OCI-LY7 (cell line): ENCODE measurements at regions not wholly inside any gene's neighbourhood (a gene's known extent, or its start where the extent isn't known, plus 50 kb on each side); places are given as distances from the start of the nearest gene placed in this dataset.

Experiments
- BruUV-seq: library from RNA; stranded (reverse); fragments of 400-500 nt; replicated peaks from 2 replicates; lab custom pipeline; 2021; lab: Mats Ljungman, UMichigan
- CTCF ChIA-PET: fragments of 300-600 bp; sonication (Branson Sonifier 250); formaldehyde crosslinking; loops from one replicate; lab custom pipeline; 2022; ENCODE audit warnings: antibody characterized with exemption; ENCODE audit not compliant: unreplicated experiment; lab: Charles Lee
- POLR2A ChIA-PET: fragments of 300-600 bp; sonication (Branson Sonifier 250); formaldehyde crosslinking; loops from one replicate; lab custom pipeline; 2022; ENCODE audit warnings: antibody characterized with exemption; lab: Charles Lee
- DNase-seq: peaks from one replicate; pipeline ENCODE4 v3.0.0-alpha.2; 2015; ENCODE audit warnings: low spot score
- H2AFZ ChIP-seq: fragments of 200-600 bp; sonication (generic), shearing (Covaris generic); 2 replicates; pipeline ENCODE4 v1.6.1; 2014; ENCODE audit warnings: mild to moderate bottlenecking, antibody characterized with exemption, low read length, moderate library complexity
- H3K27ac ChIP-seq: fragments of 200-600 bp; sonication (generic); 2 replicates; pipeline ENCODE4 v1.5.1; 2014; ENCODE audit warnings: mixed run types, low read depth, mild to moderate bottlenecking, moderate library complexity, low read length, inconsistent platforms; ENCODE audit not compliant: poor library complexity, severe bottlenecking
- H3K36me3 ChIP-seq: fragments of 200-600 bp; sonication (generic); 2 replicates; pipeline ENCODE4 v1.6.1; 2014; ENCODE audit warnings: mild to moderate bottlenecking, antibody characterized with exemption, low read length, moderate library complexity, mixed read lengths; ENCODE audit not compliant: insufficient read depth
- H3K4me1 ChIP-seq: fragments of 200-600 bp; sonication (generic); 2 replicates; pipeline ENCODE4 v1.5.1; 2014; ENCODE audit warnings: mild to moderate bottlenecking, low read length; ENCODE audit not compliant: insufficient read depth, poor library complexity, severe bottlenecking
- H3K4me2 ChIP-seq: fragments of 200-600 bp; sonication (generic); 2 replicates; pipeline ENCODE4 v1.6.1; 2014; ENCODE audit warnings: mild to moderate bottlenecking, low read length
- H3K4me3 ChIP-seq: fragments of 200-600 bp; sonication (generic); 2 replicates; pipeline ENCODE4 v1.5.1; 2014; ENCODE audit warnings: mild to moderate bottlenecking, low read depth, low read length; ENCODE audit not compliant: poor library complexity, severe bottlenecking
- H3K79me2 ChIP-seq: fragments of 200-600 bp; sonication (generic); 2 replicates; pipeline ENCODE4 v1.6.1; 2016; ENCODE audit warnings: low read depth, mild to moderate bottlenecking, low read length, moderate library complexity, mixed read lengths; ENCODE audit not compliant: insufficient read depth
- H3K9me2 ChIP-seq: fragments of 200-600 bp; sonication (generic); 2 replicates; pipeline ENCODE4 v1.6.1; 2016; ENCODE audit warnings: mild to moderate bottlenecking, low read length, mixed read lengths; ENCODE audit not compliant: insufficient read depth
- H3K9me3 ChIP-seq: fragments of 200-600 bp; sonication (generic); 2 replicates; pipeline ENCODE4 v1.6.1; 2014; ENCODE audit warnings: mild to moderate bottlenecking, mixed run types, low read length, mixed read lengths
- H4K20me1 ChIP-seq: fragments of 200-600 bp; sonication (generic); 2 replicates; pipeline ENCODE4 v1.6.1; 2014; ENCODE audit warnings: mild to moderate bottlenecking, antibody characterized with exemption, low read length, moderate library complexity, mixed read lengths; ENCODE audit not compliant: insufficient read depth
- CTCF ChIP-seq: fragments of 200-600 bp; sonication (generic); conservative IDR thresholded peaks from 2 replicates; pipeline ENCODE4 v1.5.1; 2014; ENCODE audit warnings: mild to moderate bottlenecking, antibody characterized with exemption, low read length, moderate library complexity, mixed read lengths
- EZH2phosphoT487 ChIP-seq: fragments of 200-600 bp; sonication (generic); IDR thresholded peaks from 2 replicates; pipeline ENCODE4 v1.6.1; 2018; ENCODE audit warnings: low read depth, borderline replicate concordance, mild to moderate bottlenecking, mixed run types, antibody characterized with exemption, low read length, moderate library complexity, mixed read lengths
- intact Hi-C: fragments of 100-400 bp; cut with micrococcal nuclease; formaldehyde crosslinking; loops from one replicate; pipeline ENCODE4 v1.10.0; 2022; ENCODE audit not compliant: unreplicated experiment

GRCh38 chr2:123101434-123101833, 923.7 kb upstream of the CNTNAP5 start:
- Histone ChIP-seq H3K4me3 (no peak overlapping the region), H3K27ac (no peak overlapping the region), H3K4me2 (no peak overlapping the region), H3K9me2 (no peaks in the 10 kb centered on the region), H3K4me1 (no peaks in the 10 kb centered on the region), H4K20me1 (no peaks in the 10 kb centered on the region), H3K9me3 (no peaks in the 10 kb centered on the region), H3K36me3 (no peaks in the 10 kb centered on the region), H2AFZ (no peak overlapping the region), H3K79me2 (no peaks in the 10 kb centered on the region)
- no TSS peak for BruUV-seq
- TF ChIP-seq EZH2phosphoT487, result no peak
- no peak for TF ChIP-seq CTCF
- ChIA-PET CTCF (no interaction called here), POLR2A (no interaction called here)
- no peak for DNase-seq
- intact Hi-C loops, result no loop called here

- no peak overlapping the region for H3K4me2 ChIP-seq
- H3K4me1 ChIP-seq, result no peaks in the 10 kb centered on the region
- no peaks in the 10 kb centered on the region for H3K36me3 ChIP-seq
- POLR2A ChIA-PET, result no interaction called here
- H3K27ac ChIP-seq, result no peak overlapping the region
- H4K20me1 ChIP-seq, result no peaks in the 10 kb centered on the region
- H3K9me3 ChIP-seq, result no peaks in the 10 kb centered on the region
- CTCF ChIA-PET, result no interaction called here
- no peak overlapping the region for H2AFZ ChIP-seq
- DNase-seq, result no peak
- no peaks in the 10 kb centered on the region for H3K79me2 ChIP-seq
- no TSS peak for BruUV-seq
- intact Hi-C loops, result no loop called here
- TF ChIP-seq CTCF, result no peak
- no peak for TF ChIP-seq EZH2phosphoT487
- no peaks in the 10 kb centered on the region for H3K9me2 ChIP-seq
- no peak overlapping the region for H3K4me3 ChIP-seq
These were observed 921.2 kb upstream of the CNTNAP5 start for GRCh38 chr2:123103902-123104301.

GRCh38 chr2:123116595-123116994, 908.5 kb upstream of the CNTNAP5 start:
- no peaks in the 10 kb centered on the region for H3K36me3 ChIP-seq
- no peaks in the 10 kb centered on the region for H3K79me2 ChIP-seq
- H2AFZ ChIP-seq, result no peak overlapping the region
- no peak overlapping the region for H3K4me2 ChIP-seq
- BruUV-seq, result no TSS peak
- ChIA-PET CTCF (no interaction called here), POLR2A (interaction anchor here (0.6 kb wide), 1 partner anchor 485 kb away, joined by 3 read pairs; no protein-coding TSS in a partner anchor)
- TF ChIP-seq CTCF (no peak), EZH2phosphoT487 (no peak)
- no peaks in the 10 kb centered on the region for H3K9me2 ChIP-seq
- no peak overlapping the region for H3K4me3 ChIP-seq
- DNase-seq, result no peak
- intact Hi-C loops, result no loop called here
- H4K20me1 ChIP-seq, result no peaks in the 10 kb centered on the region
- no peaks in the 10 kb centered on the region for H3K9me3 ChIP-seq
- H3K27ac ChIP-seq, result no peak overlapping the region
- no peaks in the 10 kb centered on the region for H3K4me1 ChIP-seq
